ENCODE measurements at regions not wholly inside any gene's neighbourhood (a gene's known extent, or its start where the extent isn't known, plus 50 kb on each side); places are given as distances from the start of the nearest gene placed in this dataset.

DNA sequence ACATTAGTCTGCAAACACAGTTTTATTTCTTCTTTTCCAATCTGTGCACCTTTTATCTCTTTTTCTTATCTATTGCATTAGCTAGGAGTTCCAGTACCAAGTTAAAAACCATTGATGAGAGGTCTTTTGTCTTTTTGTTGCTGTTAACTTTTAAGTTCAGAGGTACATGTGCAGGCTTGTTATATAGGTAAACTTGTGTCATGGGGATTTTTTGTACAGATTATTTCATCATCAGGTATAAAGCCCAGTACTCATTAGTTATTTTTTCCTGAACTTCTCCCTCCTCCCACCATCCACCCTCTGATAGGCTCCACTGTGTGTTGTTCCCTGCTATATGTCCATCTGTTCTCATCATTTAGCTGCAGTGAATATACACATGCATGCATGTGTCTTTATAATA, 349.9 kb downstream of the PDHA2 start:
- H3K36me3 Mint-ChIP-seq = no peaks in the 10 kb centered on the region
- H3K4me3 Mint-ChIP-seq = no peak overlapping the region
- H3K27me3 Mint-ChIP-seq = no peaks in the 10 kb centered on the region
- H3K27ac Mint-ChIP-seq = no peak overlapping the region
- DNase-seq (no peak), ATAC-seq (ENCODE audit: low read depth) (no peak)
- no peaks in the 10 kb centered on the region for H3K4me1 Mint-ChIP-seq
- peaks cover 2% of the 10 kb centered on the region for H3K9me3 Mint-ChIP-seq
- POLR2A ChIA-PET = no interaction called here

DNA sequence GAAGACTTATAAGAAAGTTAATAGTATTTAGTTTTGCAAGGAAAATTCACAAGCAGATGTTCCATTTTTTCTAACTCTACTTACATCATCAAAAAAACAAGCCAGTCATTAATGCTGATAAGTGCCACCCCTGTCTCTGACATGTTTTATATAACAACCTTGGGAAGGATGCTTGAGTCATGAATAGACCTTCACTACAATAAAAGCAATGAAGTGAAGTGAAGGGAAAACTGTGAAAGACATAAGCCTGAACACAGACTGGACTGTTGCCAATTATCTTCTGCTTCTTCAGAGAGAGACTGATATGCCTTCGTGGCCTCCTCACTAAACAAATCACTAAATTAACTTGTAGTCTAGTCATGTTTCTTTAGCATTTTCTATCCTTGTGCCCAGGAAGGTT, 353.2 kb downstream of the PDHA2 start:
- POLR2A ChIA-PET = no interaction called here
- Mint-ChIP-seq H3K27me3 (no peaks in the 10 kb centered on the region), H3K36me3 (no peaks in the 10 kb centered on the region), H3K4me1 (no peaks in the 10 kb centered on the region), H3K4me3 (no peak overlapping the region), H3K27ac (no peak overlapping the region), H3K9me3 (peaks cover 4% of the 10 kb centered on the region)
- ATAC-seq (ENCODE audit: low read depth) (no peak), DNase-seq (no peak)

DNA sequence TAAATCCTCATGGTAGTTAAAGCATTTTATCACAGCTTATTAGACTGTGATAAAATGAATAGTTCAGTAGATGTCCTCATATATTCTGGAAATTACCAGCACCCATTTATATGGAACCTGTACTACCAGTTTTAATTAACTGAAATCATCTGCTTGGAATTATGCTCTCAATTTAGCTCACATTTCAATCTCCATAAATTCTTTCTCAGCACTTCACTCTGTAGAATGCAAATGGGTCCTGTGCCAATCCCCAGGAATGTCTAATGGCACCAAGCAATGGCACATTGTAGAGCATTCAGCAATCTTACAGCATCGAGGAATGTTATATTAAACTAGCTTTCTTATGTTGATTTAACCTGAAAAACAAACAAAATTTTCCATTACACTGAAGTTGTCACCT, 355.1 kb downstream of the PDHA2 start:
- no peaks in the 10 kb centered on the region for H3K27me3 Mint-ChIP-seq
- no peak for ATAC-seq (ENCODE audit: low read depth)
- H3K4me3 Mint-ChIP-seq = no peak overlapping the region
- H3K4me1 Mint-ChIP-seq = no peaks in the 10 kb centered on the region
- H3K9me3 Mint-ChIP-seq = peaks cover 2% of the 10 kb centered on the region
- H3K36me3 Mint-ChIP-seq = no peaks in the 10 kb centered on the region
- POLR2A ChIA-PET = no interaction called here
- no peak for DNase-seq
- no peak overlapping the region for H3K27ac Mint-ChIP-seq

DNA sequence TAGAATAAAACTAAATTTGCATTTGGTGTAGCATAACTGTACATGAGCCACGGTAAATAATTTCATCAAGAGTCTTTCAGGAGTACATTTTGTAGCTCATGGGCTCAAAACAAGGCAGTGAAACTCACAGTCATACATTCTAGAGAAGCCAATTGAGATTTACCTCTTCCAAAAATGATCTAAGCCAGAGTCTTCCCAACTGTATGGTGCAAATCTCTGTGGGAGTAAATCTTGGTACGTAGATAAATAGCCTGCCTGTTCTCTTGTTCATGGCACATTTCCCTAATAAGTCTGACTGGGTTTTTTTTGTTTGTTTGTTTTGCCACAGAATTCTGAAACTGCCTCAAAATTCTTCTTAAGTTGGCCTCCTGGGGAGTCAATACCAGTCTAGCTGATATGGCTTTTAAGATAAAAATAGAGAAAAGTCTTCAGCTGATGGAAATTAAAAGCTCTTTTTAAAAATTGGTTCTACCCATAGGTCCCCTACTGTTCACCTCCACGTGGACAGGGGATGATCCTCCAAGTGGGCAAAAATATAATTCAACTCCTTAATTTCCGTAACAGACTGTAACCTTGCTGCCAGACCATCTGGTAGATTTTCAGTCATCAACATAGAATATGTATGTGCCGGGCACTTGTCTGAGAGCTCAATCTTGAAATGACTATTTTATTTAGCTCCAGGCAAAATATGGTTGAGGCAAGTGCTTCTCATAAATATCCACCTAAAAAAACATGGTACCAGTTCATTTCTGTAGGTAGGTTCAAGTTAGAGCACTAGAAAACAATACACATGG, 365.4 kb downstream of the PDHA2 start:
- ATAC-seq (ENCODE audit: low read depth) = no peak
- POLR2A ChIA-PET = no interaction called here
- no peaks in the 10 kb centered on the region for H3K4me1 Mint-ChIP-seq
- no peak overlapping the region for H3K4me3 Mint-ChIP-seq
- no peaks in the 10 kb centered on the region for H3K9me3 Mint-ChIP-seq
- DNase-seq = no peak
- H3K27ac Mint-ChIP-seq = no peak overlapping the region
- H3K27me3 Mint-ChIP-seq = no peaks in the 10 kb centered on the region
- no peaks in the 10 kb centered on the region for H3K36me3 Mint-ChIP-seq

DNA sequence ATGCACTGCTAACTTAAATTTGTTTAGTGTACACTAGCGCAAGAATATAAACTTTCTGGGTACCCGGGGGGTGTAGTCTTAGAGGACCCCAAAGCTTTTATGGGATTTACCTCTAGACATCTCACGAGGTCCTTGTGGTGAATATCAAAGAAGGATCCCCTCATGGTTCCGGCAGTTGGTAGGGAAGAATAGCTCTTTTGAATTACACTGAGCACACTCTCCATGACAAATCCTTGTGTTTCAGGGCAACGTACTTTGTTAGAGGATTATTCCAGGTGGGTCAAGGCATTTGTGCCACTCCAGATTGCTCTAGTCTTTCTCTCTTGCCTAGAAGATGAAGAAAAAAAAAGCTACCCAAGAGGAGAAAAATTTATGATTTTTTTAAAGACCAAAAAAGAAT, 387.6 kb downstream of the PDHA2 start:
- Mint-ChIP-seq H3K27me3 (no peaks in the 10 kb centered on the region), H3K36me3 (no peaks in the 10 kb centered on the region), H3K9me3 (no peaks in the 10 kb centered on the region), H3K27ac (no peak overlapping the region), H3K4me1 (no peaks in the 10 kb centered on the region), H3K4me3 (no peak overlapping the region)
- POLR2A ChIA-PET = no interaction called here
- ATAC-seq (ENCODE audit: low read depth) = no peak
- no peak for DNase-seq

DNA sequence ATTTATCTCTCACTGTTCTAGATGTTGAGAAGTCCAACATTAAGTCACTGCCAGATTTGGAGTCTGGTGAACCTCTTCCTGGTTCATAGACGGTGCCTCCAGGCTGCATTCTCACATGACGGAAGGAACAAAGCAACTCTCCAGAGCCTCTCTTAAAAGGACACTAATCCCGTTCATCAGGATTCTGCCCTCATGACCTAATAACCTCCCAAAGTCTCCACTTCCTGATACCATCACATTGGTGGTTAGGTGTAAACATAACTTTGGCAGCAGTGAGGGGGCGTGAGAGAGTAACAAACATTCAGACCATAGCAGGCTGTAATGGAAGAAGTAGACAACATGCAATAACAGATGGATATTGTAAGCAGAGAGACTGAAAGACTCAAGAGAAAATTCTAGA, 388.6 kb downstream of the PDHA2 start:
- H3K27ac Mint-ChIP-seq = no peak overlapping the region
- no peak overlapping the region for H3K4me3 Mint-ChIP-seq
- H3K4me1 Mint-ChIP-seq = no peaks in the 10 kb centered on the region
- no peaks in the 10 kb centered on the region for H3K27me3 Mint-ChIP-seq
- no peaks in the 10 kb centered on the region for H3K36me3 Mint-ChIP-seq
- ATAC-seq (ENCODE audit: low read depth) = no peak
- POLR2A ChIA-PET = no interaction called here
- DNase-seq = no peak
- no peaks in the 10 kb centered on the region for H3K9me3 Mint-ChIP-seq

DNA sequence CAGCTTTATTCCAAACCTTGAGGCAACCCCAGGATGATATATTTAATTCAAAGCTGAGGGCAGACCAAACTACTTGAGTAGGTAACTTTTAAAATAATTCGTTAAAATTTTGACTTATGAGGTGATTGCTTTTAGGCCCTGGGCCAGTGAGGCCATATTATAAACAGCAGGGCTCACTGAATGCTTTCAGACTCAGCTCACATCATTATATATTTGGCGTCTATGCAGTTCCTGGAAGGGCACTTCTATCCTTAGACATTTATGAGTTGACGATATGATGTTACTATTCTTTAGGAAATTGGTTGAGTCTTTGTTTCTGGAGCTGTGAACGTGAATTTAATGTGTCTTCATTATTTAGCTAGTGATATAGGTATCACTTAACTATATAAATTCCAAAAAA, 400.1 kb downstream of the PDHA2 start:
- H3K27me3 Mint-ChIP-seq = peaks cover 2% of the 10 kb centered on the region
- no peak overlapping the region for H3K27ac Mint-ChIP-seq
- no peaks in the 10 kb centered on the region for H3K36me3 Mint-ChIP-seq
- no peak for ATAC-seq (ENCODE audit: low read depth)
- POLR2A ChIA-PET = no interaction called here
- no peaks in the 10 kb centered on the region for H3K4me1 Mint-ChIP-seq
- no peak overlapping the region for H3K4me3 Mint-ChIP-seq
- peaks cover 5% of the 10 kb centered on the region for H3K9me3 Mint-ChIP-seq
- no peak for DNase-seq

DNA sequence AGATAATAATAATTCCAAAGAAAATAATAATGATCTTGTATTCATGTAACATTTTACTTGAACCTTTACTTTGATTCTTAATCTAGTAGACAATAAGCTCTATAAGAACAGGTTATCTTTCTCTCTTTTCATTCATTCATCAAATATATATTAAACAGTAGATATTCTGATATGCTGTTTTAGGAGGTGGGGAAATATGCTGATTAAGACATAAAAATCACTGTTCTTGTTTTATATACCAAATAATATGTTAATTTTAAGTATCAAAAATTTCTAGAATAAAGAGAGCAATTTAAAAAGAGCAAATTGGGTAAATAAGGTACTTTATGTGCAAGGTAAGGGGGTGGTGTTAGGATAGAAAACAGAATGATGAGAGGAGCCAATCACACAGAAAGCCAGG, 401.9 kb downstream of the PDHA2 start:
- Mint-ChIP-seq H3K36me3 (no peaks in the 10 kb centered on the region), H3K27ac (no peak overlapping the region), H3K4me1 (no peaks in the 10 kb centered on the region), H3K9me3 (peaks cover 5% of the 10 kb centered on the region), H3K27me3 (no peaks in the 10 kb centered on the region), H3K4me3 (no peak overlapping the region)
- no peak for ATAC-seq (ENCODE audit: low read depth)
- no peak for DNase-seq
- POLR2A ChIA-PET = no interaction called here

DNA sequence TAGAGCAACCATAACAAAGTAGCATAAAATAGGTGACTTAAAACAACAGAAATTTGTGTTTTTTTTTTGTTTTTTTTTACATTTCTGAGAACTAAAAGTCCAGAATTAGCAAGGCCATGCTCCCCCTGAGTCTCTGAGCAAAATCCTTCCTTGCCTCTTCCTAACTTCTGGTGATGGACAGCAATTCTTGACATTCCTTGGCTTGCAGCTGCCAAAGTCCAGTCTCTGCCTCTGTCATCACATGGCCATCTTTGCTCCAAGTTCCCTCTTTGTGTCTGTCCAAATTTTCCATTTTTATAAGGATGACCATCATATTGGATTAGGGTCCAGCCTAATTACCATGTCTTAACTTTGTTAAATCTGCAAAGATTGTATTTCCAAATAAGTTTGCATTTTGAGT, 407.2 kb downstream of the PDHA2 start:
- Mint-ChIP-seq H3K27ac (no peak overlapping the region), H3K4me3 (no peak overlapping the region), H3K27me3 (no peaks in the 10 kb centered on the region), H3K4me1 (no peaks in the 10 kb centered on the region), H3K36me3 (no peaks in the 10 kb centered on the region), H3K9me3 (no peaks in the 10 kb centered on the region)
- POLR2A ChIA-PET = no interaction called here
- no peak for ATAC-seq (ENCODE audit: low read depth)
- DNase-seq = no peak

DNA sequence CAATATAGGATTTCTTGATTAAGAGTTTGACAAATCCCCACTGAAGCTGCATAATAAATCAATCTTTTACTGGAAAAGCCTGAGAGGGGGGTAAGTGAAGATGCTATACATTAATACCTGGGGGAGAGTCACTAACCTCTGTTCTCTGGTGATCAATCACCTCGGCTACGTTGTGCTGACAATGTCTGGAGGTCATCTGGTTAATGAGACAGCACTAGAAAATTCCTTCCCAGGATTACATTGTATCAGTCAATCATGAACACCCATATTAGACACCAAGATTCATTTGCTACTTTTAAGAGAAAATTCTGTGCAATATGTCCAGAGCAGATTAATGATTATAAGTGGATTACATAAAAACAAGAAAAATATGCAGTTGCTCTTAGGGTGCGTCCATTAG, 408.3 kb downstream of the PDHA2 start:
- no peaks in the 10 kb centered on the region for H3K27me3 Mint-ChIP-seq
- H3K36me3 Mint-ChIP-seq = no peaks in the 10 kb centered on the region
- POLR2A ChIA-PET = no interaction called here
- H3K4me1 Mint-ChIP-seq = no peaks in the 10 kb centered on the region
- H3K4me3 Mint-ChIP-seq = no peak overlapping the region
- DNase-seq (no peak), ATAC-seq (ENCODE audit: low read depth) (no peak)
- H3K27ac Mint-ChIP-seq = no peak overlapping the region
- no peaks in the 10 kb centered on the region for H3K9me3 Mint-ChIP-seq

DNA sequence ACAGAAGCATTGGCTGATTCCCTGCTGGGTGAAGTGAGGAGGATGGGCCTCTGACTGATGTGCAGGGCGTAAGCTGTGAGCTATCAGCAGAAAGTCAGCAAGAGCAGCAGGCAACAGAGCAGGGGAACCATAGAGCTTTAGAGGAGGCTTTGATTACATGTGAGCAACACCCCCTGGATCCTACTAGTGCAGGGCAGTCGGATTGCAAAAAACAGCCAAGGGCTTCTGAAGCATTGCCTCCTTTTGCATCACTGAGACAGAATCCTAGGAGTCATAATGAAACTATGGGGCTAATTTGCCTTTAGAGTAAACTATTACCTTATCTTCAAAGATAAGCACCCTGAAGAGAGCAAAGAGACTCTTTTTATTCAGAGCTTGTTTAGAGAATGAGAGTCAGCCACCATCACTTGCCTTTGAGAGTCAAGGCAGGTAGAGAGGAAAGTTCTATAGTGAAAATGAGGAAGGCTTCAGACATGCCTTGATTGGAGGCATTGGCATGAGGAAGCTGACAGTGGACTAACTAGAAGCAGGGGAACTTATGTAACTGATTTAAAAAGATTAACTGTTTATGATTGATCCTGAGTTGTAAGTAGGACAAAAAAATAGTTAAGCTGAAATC, 420.3 kb downstream of the PDHA2 start:
- Mint-ChIP-seq H3K9me3 (no peaks in the 10 kb centered on the region), H3K4me1 (no peaks in the 10 kb centered on the region), H3K27me3 (no peaks in the 10 kb centered on the region), H3K36me3 (no peaks in the 10 kb centered on the region), H3K27ac (no peak overlapping the region), H3K4me3 (no peak overlapping the region)
- DNase-seq = no peak
- POLR2A ChIA-PET = no interaction called here
- ATAC-seq (ENCODE audit: low read depth) = no peak

DNA sequence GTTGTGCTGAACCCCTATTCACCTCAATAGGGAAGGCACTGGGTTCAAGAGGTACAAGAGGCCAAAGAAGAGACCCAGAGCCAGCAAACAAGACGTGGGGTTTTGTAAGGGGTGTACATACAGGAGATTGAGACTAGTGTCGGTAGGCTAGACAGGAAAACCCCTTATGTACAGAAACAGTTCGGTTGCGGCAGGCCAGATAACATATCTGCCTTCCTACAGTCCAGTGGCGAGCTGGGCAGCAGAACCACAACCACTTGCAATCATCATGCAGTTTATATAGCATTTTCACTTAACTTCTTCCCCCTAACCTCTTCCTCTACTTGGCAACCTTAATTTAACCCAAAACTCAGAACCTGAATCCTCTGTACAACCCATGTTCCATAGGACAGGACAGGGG, 422.2 kb downstream of the PDHA2 start:
- no peaks in the 10 kb centered on the region for H3K27me3 Mint-ChIP-seq
- POLR2A ChIA-PET = no interaction called here
- H3K9me3 Mint-ChIP-seq = no peaks in the 10 kb centered on the region
- no peak for ATAC-seq (ENCODE audit: low read depth)
- no peak overlapping the region for H3K4me3 Mint-ChIP-seq
- no peaks in the 10 kb centered on the region for H3K36me3 Mint-ChIP-seq
- DNase-seq = no peak
- H3K27ac Mint-ChIP-seq = no peak overlapping the region
- H3K4me1 Mint-ChIP-seq = no peaks in the 10 kb centered on the region

DNA sequence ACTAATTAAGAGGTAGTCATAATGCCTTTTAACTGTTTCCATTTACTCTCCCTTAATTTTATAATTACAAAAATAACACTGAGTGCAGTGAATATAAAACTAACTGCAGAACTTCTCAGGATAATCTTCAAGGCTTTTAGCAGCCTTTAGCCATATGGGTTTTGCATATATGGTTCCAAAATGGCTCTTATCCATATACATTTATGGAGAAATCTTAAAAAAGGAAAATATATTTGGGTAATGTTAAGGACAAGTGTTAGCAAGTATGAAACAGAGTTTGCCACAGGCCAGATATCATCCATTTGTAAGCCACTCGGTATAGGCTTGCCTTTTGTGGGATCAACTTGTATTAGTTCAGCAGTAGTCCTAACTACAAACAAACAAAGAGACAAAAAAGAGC, 423.4 kb downstream of the PDHA2 start:
- Mint-ChIP-seq H3K9me3 (no peaks in the 10 kb centered on the region), H3K27ac (no peak overlapping the region), H3K36me3 (no peaks in the 10 kb centered on the region), H3K4me1 (no peaks in the 10 kb centered on the region), H3K4me3 (no peak overlapping the region), H3K27me3 (no peaks in the 10 kb centered on the region)
- ATAC-seq (ENCODE audit: low read depth) = no peak
- no peak for DNase-seq
- POLR2A ChIA-PET = no interaction called here

DNA sequence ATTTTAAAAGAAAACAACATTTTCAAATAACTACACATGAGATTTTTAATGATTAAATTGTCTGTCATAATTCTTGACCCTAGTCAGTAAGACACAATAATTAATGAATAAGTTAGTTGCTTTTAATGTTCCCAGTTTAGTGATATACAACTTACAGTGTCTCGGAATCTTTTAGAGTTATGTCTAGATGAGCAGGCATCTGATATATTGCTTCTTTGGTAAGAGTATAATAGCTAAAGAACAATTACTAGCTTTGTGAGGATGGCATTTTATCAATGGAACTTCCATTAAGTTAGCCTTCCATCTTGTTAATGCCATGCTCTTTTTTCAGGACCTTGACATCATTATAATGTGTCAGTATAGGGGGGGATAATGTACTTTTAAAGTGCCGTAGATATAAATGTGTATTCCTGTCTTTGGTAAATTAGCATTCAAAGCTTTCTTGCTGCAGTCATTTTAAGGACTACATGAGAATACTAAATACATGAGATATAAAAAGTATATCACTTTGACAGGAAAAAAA, 425.1 kb downstream of the PDHA2 start:
- H3K4me3 Mint-ChIP-seq = no peak overlapping the region
- ATAC-seq (ENCODE audit: low read depth) = no peak
- no peaks in the 10 kb centered on the region for H3K4me1 Mint-ChIP-seq
- H3K27me3 Mint-ChIP-seq = no peaks in the 10 kb centered on the region
- no peak overlapping the region for H3K27ac Mint-ChIP-seq
- POLR2A ChIA-PET = no interaction called here
- no peak for DNase-seq
- H3K9me3 Mint-ChIP-seq = no peaks in the 10 kb centered on the region
- no peaks in the 10 kb centered on the region for H3K36me3 Mint-ChIP-seq

Data from activated naive CD8-positive, alpha-beta T cell treated with anti-CD3 and anti-CD28 coated beads, Interleukin-2, amount 10 ng/mL, durations not matched to agents 7 days and 5 days (primary cell).